ENCODE measurements at regions not wholly inside any gene's neighbourhood (a gene's known extent, or its start where the extent isn't known, plus 50 kb on each side); places are given as distances from the start of the nearest gene placed in this dataset.
"Not testable (repeated sequence)": the region's sequence is repeated elsewhere in the genome, so short reads cannot be mapped to it uniquely, and the experiment has no call there.

GRCh38 chr12:74391283-74391682, 146.4 kb upstream of the ATXN7L3B start:
- DNase-seq (ENCODE audit: low read depth) = no peak

- DNase-seq (ENCODE audit: low read depth) = no peak
Observed at GRCh38 chr12:74393272-74393671, 144.4 kb upstream of the ATXN7L3B start.

- no peak for DNase-seq (ENCODE audit: low read depth)
Observed at GRCh38 chr12:74394647-74395046, 143.0 kb upstream of the ATXN7L3B start.

- no peak for DNase-seq (ENCODE audit: low read depth)
Observed at GRCh38 chr12:74401035-74401434, 136.6 kb upstream of the ATXN7L3B start.

- no peak for DNase-seq (ENCODE audit: low read depth)
Observed at GRCh38 chr12:74401966-74402365, 135.7 kb upstream of the ATXN7L3B start.

GRCh38 chr12:74403221-74403470, 134.5 kb upstream of the ATXN7L3B start:
- not testable (repeated sequence) for DNase-seq (ENCODE audit: low read depth)

- DNase-seq (ENCODE audit: low read depth) = no peak
Observed at GRCh38 chr12:74408601-74409166, 129.0 kb upstream of the ATXN7L3B start.

- DNase-seq (ENCODE audit: low read depth) = no peak
Observed at GRCh38 chr12:74412606-74413230, 124.9 kb upstream of the ATXN7L3B start.

- no peak for DNase-seq (ENCODE audit: low read depth)
Observed at GRCh38 chr12:74415633-74416032, 122.0 kb upstream of the ATXN7L3B start.

GRCh38 chr12:74418573-74418972, 119.1 kb upstream of the ATXN7L3B start:
- no peak for DNase-seq (ENCODE audit: low read depth)

GRCh38 chr12:74424778-74425177, 112.9 kb upstream of the ATXN7L3B start:
- DNase-seq (ENCODE audit: low read depth) = no peak

- no peak for DNase-seq (ENCODE audit: low read depth)
Observed at GRCh38 chr12:74426091-74426490, 111.5 kb upstream of the ATXN7L3B start.

GRCh38 chr12:74429535-74429934, 108.1 kb upstream of the ATXN7L3B start:
- no peak for DNase-seq (ENCODE audit: low read depth)

GRCh38 chr12:74431801-74432200, 105.8 kb upstream of the ATXN7L3B start:
- no peak for DNase-seq (ENCODE audit: low read depth)

- DNase-seq (ENCODE audit: low read depth) = no peak
Observed at GRCh38 chr12:74440469-74440868, 97.2 kb upstream of the ATXN7L3B start.

GRCh38 chr12:74441872-74442271, 95.8 kb upstream of the ATXN7L3B start:
- DNase-seq (ENCODE audit: low read depth) = no peak

- no peak for DNase-seq (ENCODE audit: low read depth)
Observed at GRCh38 chr12:74446466-74446865, 91.2 kb upstream of the ATXN7L3B start.

- DNase-seq (ENCODE audit: low read depth) = peak; percentile 28
Observed at GRCh38 chr12:74449872-74450271, 87.8 kb upstream of the ATXN7L3B start.

- no peak for DNase-seq (ENCODE audit: low read depth)
Observed at GRCh38 chr12:74454109-74454508, 83.5 kb upstream of the ATXN7L3B start.

GRCh38 chr12:74455429-74455828, 82.2 kb upstream of the ATXN7L3B start:
- DNase-seq (ENCODE audit: low read depth) = no peak

GRCh38 chr12:74456431-74456830, 81.2 kb upstream of the ATXN7L3B start:
- DNase-seq (ENCODE audit: low read depth) = no peak

GRCh38 chr12:74468401-74468800, 69.2 kb upstream of the ATXN7L3B start:
- DNase-seq (ENCODE audit: low read depth) = no peak

- no peak for DNase-seq (ENCODE audit: low read depth)
Observed at GRCh38 chr12:74476234-74476633, 61.4 kb upstream of the ATXN7L3B start.

- DNase-seq (ENCODE audit: low read depth) = no peak
Observed at GRCh38 chr12:74481078-74481477, 56.6 kb upstream of the ATXN7L3B start.

- DNase-seq (ENCODE audit: low read depth) = no peak
Observed at GRCh38 chr12:74482115-74482514, 55.5 kb upstream of the ATXN7L3B start.
